ENCODE measurements at regions not wholly inside any gene's neighbourhood (a gene's known extent, or its start where the extent isn't known, plus 50 kb on each side); places are given as distances from the start of the nearest gene placed in this dataset.

GRCh38 chr12:116628989-116629388 is 69.8 kb downstream of the MAP1LC3B2 start:
- peaks cover 24% of the 10 kb centered on the region for H3K27me3 Mint-ChIP-seq
- CTCF ChIA-PET = no interaction called here
- no peak overlapping the region for H3K27ac Mint-ChIP-seq
- H3K36me3 Mint-ChIP-seq (ENCODE audit: low read depth) = no peaks in the 10 kb centered on the region
- DNase-seq = no peak
- no peak overlapping the region for H3K4me3 Mint-ChIP-seq
- no peaks in the 10 kb centered on the region for H3K9me3 Mint-ChIP-seq
- POLR2A ChIA-PET = no interaction called here
- no peaks in the 10 kb centered on the region for H3K4me1 Mint-ChIP-seq

- H3K4me3 Mint-ChIP-seq = no peak overlapping the region
- POLR2A ChIA-PET = no interaction called here
- no peak for DNase-seq
- no peak overlapping the region for H3K27ac Mint-ChIP-seq
- peaks cover 21% of the 10 kb centered on the region for H3K27me3 Mint-ChIP-seq
- CTCF ChIA-PET = no interaction called here
- H3K36me3 Mint-ChIP-seq (ENCODE audit: low read depth) = no peaks in the 10 kb centered on the region
- H3K4me1 Mint-ChIP-seq = no peaks in the 10 kb centered on the region
- no peaks in the 10 kb centered on the region for H3K9me3 Mint-ChIP-seq
Measured at GRCh38 chr12:116628450-116628793, 69.2 kb downstream of the MAP1LC3B2 start.
